ENCODE measurements at regions not wholly inside any gene's neighbourhood (a gene's known extent, or its start where the extent isn't known, plus 50 kb on each side); places are given as distances from the start of the nearest gene placed in this dataset.

- POLR2A ChIA-PET: no interaction called here
- no peak overlapping the region for H3K9ac ChIP-seq (ENCODE audit: low read length)
Observed at GRCh38 chr12:92621833-92622232, 81.0 kb upstream of the PLEKHG7 start.

More at GRCh38 chr12:92621833-92622232, 81.0 kb upstream of the PLEKHG7 start:
- no peak for DNase-seq (ENCODE audit: low read depth, low spot score)
- Histone ChIP-seq H3K36me3 (ENCODE audit: control insufficient read depth in 1 of 2, insufficient read depth in 2 of 2, low read length in 2 of 2) (no peaks in the 10 kb centered on the region), H3K9me3 (ENCODE audit: control insufficient read depth in 1 of 2, insufficient read depth in 1 of 2, low read depth in 1 of 2, low read length in 2 of 2) (no peaks in the 10 kb centered on the region), H3K4me1 (ENCODE audit: control insufficient read depth in 1 of 2, insufficient read depth in 2 of 2, low read length in 2 of 2) (peaks cover 0 to 9% of the 10 kb centered on the region in 2 experiments; a peak in 2 of 4 replicates), H3K27ac (ENCODE audit: low read depth, low read length) (no peak overlapping the region), H3K9me2 (ENCODE audit: insufficient read depth) (no peaks in the 10 kb centered on the region), H3K79me2 (ENCODE audit: insufficient read depth, low read length) (no peaks in the 10 kb centered on the region), H3K4me2 (ENCODE audit: low read length) (no peak overlapping the region), H4K20me1 (ENCODE audit: insufficient read depth) (no peaks in the 10 kb centered on the region), H3K4me3 (replicated peaks in 1 of 2; ENCODE audit: low read depth in 1 of 2, low read length in 2 of 2) (no peak overlapping the region), H2AFZ (ENCODE audit: low read depth, low read length, poor library complexity, severe bottlenecking) (no peak overlapping the region), H3K27me3 (ENCODE audit: insufficient read depth, low read length) (no peaks in the 10 kb centered on the region)
- ATAC-seq: no peak
- intact Hi-C loops (cut with micrococcal nuclease): no loop called here
- TF ChIP-seq SRF (IDR thresholded peaks at IDR 0.05; ENCODE audit: low read depth) (no peak), SP1 (IDR thresholded peaks at IDR 0.05; ENCODE audit: low read depth) (no peak), ELF1 (IDR thresholded peaks at IDR 0.05; ENCODE audit: borderline replicate concordance, low read depth) (no peak), EZH2 (IDR thresholded peaks at IDR 0.05) (no peak), CEBPB (IDR thresholded peaks at IDR 0.05; ENCODE audit: low read depth) (no peak), FOSL1 (IDR thresholded peaks at IDR 0.05; ENCODE audit: low read depth) (no peak), ATF3 (IDR thresholded peaks at IDR 0.05) (no peak), TCF7L2 (IDR thresholded peaks at IDR 0.05; ENCODE audit: borderline replicate concordance, extremely low read depth, insufficient read depth, insufficient read length) (no peak), ZFX (IDR thresholded peaks at IDR 0.05) (no peak), SIN3A (IDR thresholded peaks at IDR 0.05; ENCODE audit: low read depth) (no peak), POLR2A (IDR thresholded peaks at IDR 0.05; ENCODE audit: borderline replicate concordance, extremely low read depth, insufficient read depth, insufficient read length) (no peak), REST (IDR thresholded peaks at IDR 0.05; ENCODE audit: low read depth) (no peak), EGR1 (IDR thresholded peaks at IDR 0.05; ENCODE audit: low read depth) (no peak)
- TF ChIP-seq, protein P1, sequence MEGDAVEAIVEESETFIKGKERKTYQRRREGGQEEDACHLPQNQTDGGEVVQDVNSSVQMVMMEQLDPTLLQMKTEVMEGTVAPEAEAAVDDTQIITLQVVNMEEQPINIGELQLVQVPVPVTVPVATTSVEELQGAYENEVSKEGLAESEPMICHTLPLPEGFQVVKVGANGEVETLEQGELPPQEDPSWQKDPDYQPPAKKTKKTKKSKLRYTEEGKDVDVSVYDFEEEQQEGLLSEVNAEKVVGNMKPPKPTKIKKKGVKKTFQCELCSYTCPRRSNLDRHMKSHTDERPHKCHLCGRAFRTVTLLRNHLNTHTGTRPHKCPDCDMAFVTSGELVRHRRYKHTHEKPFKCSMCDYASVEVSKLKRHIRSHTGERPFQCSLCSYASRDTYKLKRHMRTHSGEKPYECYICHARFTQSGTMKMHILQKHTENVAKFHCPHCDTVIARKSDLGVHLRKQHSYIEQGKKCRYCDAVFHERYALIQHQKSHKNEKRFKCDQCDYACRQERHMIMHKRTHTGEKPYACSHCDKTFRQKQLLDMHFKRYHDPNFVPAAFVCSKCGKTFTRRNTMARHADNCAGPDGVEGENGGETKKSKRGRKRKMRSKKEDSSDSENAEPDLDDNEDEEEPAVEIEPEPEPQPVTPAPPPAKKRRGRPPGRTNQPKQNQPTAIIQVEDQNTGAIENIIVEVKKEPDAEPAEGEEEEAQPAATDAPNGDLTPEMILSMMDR (IDR thresholded peaks at IDR 0.05 in 2 of 3, conservative IDR thresholded peaks at IDR 0.05 in 1 of 3; ENCODE audit: borderline replicate concordance in 1 of 3, insufficient read depth in 1 of 3, low read depth in 2 of 3, low read length in 2 of 3): no peak
- no TSS peak for BruUV-seq (replicated peaks)
- ChIA-PET RAD21 (ENCODE audit: low non-redundant PET in 1 of 2, low total read pairs in 2 of 2, uncharacterized antibody in 2 of 2, unreplicated experiment in 2 of 2) (no interaction called here), CTCF (no interaction called here)

Data from HCT116 (cell line).